ENCODE measurements at regions not wholly inside any gene's neighbourhood (a gene's known extent, or its start where the extent isn't known, plus 50 kb on each side); places are given as distances from the start of the nearest gene placed in this dataset.

DNA sequence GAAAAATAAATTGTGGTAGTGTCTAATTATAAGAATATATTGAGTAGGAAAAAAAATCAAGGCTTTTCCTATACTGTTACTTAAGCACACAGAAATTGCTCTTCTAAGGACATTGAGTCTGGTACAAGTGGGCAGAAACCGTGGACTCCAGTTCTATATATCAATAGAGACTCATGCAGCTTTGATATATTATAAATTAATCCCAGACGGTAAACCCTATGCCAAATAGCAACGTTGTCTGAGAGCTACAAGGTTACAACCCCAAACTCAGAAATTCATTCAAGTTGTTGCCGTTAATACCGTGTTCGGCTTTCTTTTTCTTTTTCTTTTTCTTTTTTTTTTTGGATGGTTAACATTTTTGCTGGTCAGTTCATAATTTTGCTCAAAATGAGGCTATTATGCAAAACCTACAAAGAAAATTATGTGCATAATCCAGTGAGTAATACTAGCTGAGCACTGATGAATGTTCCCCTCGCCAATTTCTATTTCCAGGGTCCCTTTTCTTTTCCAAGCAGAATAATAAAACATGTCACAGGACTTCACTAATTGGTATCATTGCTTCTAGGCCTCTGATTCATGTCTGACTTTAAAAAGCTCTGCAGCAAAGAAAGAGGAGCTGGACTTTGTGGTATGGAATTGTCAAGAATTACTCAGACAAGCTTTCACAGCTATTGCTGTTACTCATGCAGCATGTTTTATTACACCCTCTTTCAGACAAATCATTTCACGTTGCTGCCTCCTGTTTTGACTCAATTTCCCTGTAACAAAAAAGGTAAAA, 737.7 kb downstream of the NLGN4X start:
- Histone ChIP-seq H3K27ac (ENCODE audit: extremely low read depth, low read depth, low read length) (no peak overlapping the region), H2AFZ (ENCODE audit: low read depth, low read length) (no peak overlapping the region), H4K20me1 (replicated peaks; ENCODE audit: control insufficient read depth, insufficient read depth, low read length) (no peaks in the 10 kb centered on the region), H3K9me3 (replicated peaks; ENCODE audit: control insufficient read depth, insufficient read depth, low read depth, low read length) (no peaks in the 10 kb centered on the region), H3K27me3 (ENCODE audit: control insufficient read depth in 2 of 2, insufficient read depth in 2 of 2, low read length in 2 of 2) (no peaks in the 10 kb centered on the region), H3K9ac (ENCODE audit: insufficient read depth in 1 of 2, low read depth in 2 of 2, low read length in 2 of 2) (no peak overlapping the region), H3K4me3 (no peak overlapping the region), H3K36me3 (ENCODE audit: control insufficient read depth, insufficient read depth, low read length) (no peaks in the 10 kb centered on the region), H3K9me1 (ENCODE audit: control insufficient read depth, insufficient read depth, low read length) (no peaks in the 10 kb centered on the region), H3K79me2 (ENCODE audit: control insufficient read depth, insufficient read depth, low read length) (no peaks in the 10 kb centered on the region), H3K4me1 (replicated peaks in 1 of 2; ENCODE audit: control insufficient read depth in 2 of 2, insufficient read depth in 2 of 2, low read length in 2 of 2) (no peaks in the 10 kb centered on the region), H3K4me2 (ENCODE audit: insufficient read depth, low read length) (no peak overlapping the region)
- no peak for DNase-seq (ENCODE audit: extremely low read depth in 1 of 4, low spot score in 3 of 4)
- no peak for FAIRE-seq
- no TSS peak for BruUV-seq (replicated peaks)
- in situ Hi-C loops (cut with MboI) (no loop called here), intact Hi-C loops (cut with micrococcal nuclease) (no loop called here)
- ATAC-seq: no peak
- POLR2A ChIA-PET: no interaction called here
- CTCF ChIA-PET (ENCODE audit: low intra/inter-chr PET ratio): no interaction called here
- 0% methylated on average over 7 of the region's 8 CpGs for WGBS (ENCODE audit: insufficient coverage, low coverage, missing lambda C conversion rate)
- TF ChIP-seq, protein P1, sequence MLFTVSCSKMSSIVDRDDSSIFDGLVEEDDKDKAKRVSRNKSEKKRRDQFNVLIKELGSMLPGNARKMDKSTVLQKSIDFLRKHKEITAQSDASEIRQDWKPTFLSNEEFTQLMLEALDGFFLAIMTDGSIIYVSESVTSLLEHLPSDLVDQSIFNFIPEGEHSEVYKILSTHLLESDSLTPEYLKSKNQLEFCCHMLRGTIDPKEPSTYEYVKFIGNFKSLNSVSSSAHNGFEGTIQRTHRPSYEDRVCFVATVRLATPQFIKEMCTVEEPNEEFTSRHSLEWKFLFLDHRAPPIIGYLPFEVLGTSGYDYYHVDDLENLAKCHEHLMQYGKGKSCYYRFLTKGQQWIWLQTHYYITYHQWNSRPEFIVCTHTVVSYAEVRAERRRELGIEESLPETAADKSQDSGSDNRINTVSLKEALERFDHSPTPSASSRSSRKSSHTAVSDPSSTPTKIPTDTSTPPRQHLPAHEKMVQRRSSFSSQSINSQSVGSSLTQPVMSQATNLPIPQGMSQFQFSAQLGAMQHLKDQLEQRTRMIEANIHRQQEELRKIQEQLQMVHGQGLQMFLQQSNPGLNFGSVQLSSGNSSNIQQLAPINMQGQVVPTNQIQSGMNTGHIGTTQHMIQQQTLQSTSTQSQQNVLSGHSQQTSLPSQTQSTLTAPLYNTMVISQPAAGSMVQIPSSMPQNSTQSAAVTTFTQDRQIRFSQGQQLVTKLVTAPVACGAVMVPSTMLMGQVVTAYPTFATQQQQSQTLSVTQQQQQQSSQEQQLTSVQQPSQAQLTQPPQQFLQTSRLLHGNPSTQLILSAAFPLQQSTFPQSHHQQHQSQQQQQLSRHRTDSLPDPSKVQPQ (CRISPR knock-in tag; IDR thresholded peaks at IDR 0.05; ENCODE audit: borderline replicate concordance): no peak
- TF ChIP-seq, protein P2, sequence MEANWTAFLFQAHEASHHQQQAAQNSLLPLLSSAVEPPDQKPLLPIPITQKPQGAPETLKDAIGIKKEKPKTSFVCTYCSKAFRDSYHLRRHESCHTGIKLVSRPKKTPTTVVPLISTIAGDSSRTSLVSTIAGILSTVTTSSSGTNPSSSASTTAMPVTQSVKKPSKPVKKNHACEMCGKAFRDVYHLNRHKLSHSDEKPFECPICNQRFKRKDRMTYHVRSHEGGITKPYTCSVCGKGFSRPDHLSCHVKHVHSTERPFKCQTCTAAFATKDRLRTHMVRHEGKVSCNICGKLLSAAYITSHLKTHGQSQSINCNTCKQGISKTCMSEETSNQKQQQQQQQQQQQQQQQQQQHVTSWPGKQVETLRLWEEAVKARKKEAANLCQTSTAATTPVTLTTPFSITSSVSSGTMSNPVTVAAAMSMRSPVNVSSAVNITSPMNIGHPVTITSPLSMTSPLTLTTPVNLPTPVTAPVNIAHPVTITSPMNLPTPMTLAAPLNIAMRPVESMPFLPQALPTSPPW (CRISPR knock-in tag; IDR thresholded peaks at IDR 0.05): no peak
- TF ChIP-seq FOXP1 (CRISPR knock-in tag; IDR thresholded peaks at IDR 0.05): no peak
- TF ChIP-seq ZFX (CRISPR knock-in tag; IDR thresholded peaks at IDR 0.05): no peak
- TF ChIP-seq, protein P3, sequence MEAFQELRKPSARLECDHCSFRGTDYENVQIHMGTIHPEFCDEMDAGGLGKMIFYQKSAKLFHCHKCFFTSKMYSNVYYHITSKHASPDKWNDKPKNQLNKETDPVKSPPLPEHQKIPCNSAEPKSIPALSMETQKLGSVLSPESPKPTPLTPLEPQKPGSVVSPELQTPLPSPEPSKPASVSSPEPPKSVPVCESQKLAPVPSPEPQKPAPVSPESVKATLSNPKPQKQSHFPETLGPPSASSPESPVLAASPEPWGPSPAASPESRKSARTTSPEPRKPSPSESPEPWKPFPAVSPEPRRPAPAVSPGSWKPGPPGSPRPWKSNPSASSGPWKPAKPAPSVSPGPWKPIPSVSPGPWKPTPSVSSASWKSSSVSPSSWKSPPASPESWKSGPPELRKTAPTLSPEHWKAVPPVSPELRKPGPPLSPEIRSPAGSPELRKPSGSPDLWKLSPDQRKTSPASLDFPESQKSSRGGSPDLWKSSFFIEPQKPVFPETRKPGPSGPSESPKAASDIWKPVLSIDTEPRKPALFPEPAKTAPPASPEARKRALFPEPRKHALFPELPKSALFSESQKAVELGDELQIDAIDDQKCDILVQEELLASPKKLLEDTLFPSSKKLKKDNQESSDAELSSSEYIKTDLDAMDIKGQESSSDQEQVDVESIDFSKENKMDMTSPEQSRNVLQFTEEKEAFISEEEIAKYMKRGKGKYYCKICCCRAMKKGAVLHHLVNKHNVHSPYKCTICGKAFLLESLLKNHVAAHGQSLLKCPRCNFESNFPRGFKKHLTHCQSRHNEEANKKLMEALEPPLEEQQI (IDR thresholded peaks at IDR 0.05): no peak
- TF ChIP-seq ZNF347 (CRISPR knock-in tag; IDR thresholded peaks at IDR 0.05; ENCODE audit: low read depth): no peak
- no peak for TF ChIP-seq HOXB6 (CRISPR knock-in tag; IDR thresholded peaks at IDR 0.05; ENCODE audit: borderline replicate concordance)
- no peak for TF ChIP-seq BHLHE40 (IDR thresholded peaks at IDR 0.05; ENCODE audit: low read length)
- TF ChIP-seq U2AF2 (optimal IDR thresholded peaks at IDR 0.05; ENCODE audit: low read depth, low read length): no peak
- TF ChIP-seq TCF7L2 (IDR thresholded peaks at IDR 0.05; ENCODE audit: low read depth, low read length): no peak
- TF ChIP-seq, protein P4, sequence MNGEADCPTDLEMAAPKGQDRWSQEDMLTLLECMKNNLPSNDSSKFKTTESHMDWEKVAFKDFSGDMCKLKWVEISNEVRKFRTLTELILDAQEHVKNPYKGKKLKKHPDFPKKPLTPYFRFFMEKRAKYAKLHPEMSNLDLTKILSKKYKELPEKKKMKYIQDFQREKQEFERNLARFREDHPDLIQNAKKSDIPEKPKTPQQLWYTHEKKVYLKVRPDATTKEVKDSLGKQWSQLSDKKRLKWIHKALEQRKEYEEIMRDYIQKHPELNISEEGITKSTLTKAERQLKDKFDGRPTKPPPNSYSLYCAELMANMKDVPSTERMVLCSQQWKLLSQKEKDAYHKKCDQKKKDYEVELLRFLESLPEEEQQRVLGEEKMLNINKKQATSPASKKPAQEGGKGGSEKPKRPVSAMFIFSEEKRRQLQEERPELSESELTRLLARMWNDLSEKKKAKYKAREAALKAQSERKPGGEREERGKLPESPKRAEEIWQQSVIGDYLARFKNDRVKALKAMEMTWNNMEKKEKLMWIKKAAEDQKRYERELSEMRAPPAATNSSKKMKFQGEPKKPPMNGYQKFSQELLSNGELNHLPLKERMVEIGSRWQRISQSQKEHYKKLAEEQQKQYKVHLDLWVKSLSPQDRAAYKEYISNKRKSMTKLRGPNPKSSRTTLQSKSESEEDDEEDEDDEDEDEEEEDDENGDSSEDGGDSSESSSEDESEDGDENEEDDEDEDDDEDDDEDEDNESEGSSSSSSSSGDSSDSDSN (IDR thresholded peaks at IDR 0.05; ENCODE audit: borderline replicate concordance in 1 of 2, low read depth in 2 of 2, low read length in 2 of 2): no peak
- no peak for TF ChIP-seq CBX8 (IDR thresholded peaks at IDR 0.05; ENCODE audit: borderline replicate concordance, extremely low read depth, low read depth, low read length, poor library complexity, severe bottlenecking)
